ENCODE measurements at regions not wholly inside any gene's neighbourhood (a gene's known extent, or its start where the extent isn't known, plus 50 kb on each side); places are given as distances from the start of the nearest gene placed in this dataset.
"Not testable (repeated sequence)": the region's sequence is repeated elsewhere in the genome, so short reads cannot be mapped to it uniquely, and the experiment has no call there.

- Histone ChIP-seq H3K79me2 (ENCODE audit: low read depth) (no peaks in the 10 kb centered on the region), H3F3A (ENCODE audit: low read depth) (no peaks in the 10 kb centered on the region), H4K20me1 (ENCODE audit: low read depth) (no peaks in the 10 kb centered on the region), H3K4me1 (no peaks in the 10 kb centered on the region), H2AFZ (replicated peaks) (no peak overlapping the region), H3K9ac (no peak overlapping the region), H3K9me3 (ENCODE audit: low read depth) (no peaks in the 10 kb centered on the region), H3K27me3 (no peaks in the 10 kb centered on the region), H3K4me2 (no peak overlapping the region), H3K27ac (no peak overlapping the region), H3K36me3 (no peaks in the 10 kb centered on the region), H3K4me3 (no peak overlapping the region)
- no peak for DNase-seq (ENCODE audit: low spot score)
- no peaks in the 10 kb centered on the region for H3K4me1 Mint-ChIP-seq
- H3K27me3 Mint-ChIP-seq (ENCODE audit: insufficient read depth, low read depth): no peaks in the 10 kb centered on the region
- H3K4me3 Mint-ChIP-seq: no peak overlapping the region
- H3K27ac Mint-ChIP-seq: no peak overlapping the region
- H3K36me3 Mint-ChIP-seq: peaks cover 3% of the 10 kb centered on the region
- H3K9me3 Mint-ChIP-seq: peaks cover 7% of the 10 kb centered on the region
- no peak for TF ChIP-seq EZH2 (IDR thresholded peaks at IDR 0.05)
Observed at GRCh38 chr4:184335520-184335919, 117.8 kb upstream of the ENPP6 start.

GRCh38 chr4:184333446-184333845 is 115.8 kb upstream of the ENPP6 start:
- not testable (repeated sequence) for H3K4me3 Mint-ChIP-seq; H3K9ac ChIP-seq; H2AFZ ChIP-seq (replicated peaks); H3K36me3 ChIP-seq; H3F3A ChIP-seq (ENCODE audit: low read depth); H3K4me1 Mint-ChIP-seq; H3K79me2 ChIP-seq (ENCODE audit: low read depth); H3K4me1 ChIP-seq; H3K27me3 Mint-ChIP-seq (ENCODE audit: insufficient read depth, low read depth); H3K27me3 ChIP-seq; H3K36me3 Mint-ChIP-seq; DNase-seq (ENCODE audit: low spot score); H3K9me3 ChIP-seq (ENCODE audit: low read depth); H3K27ac ChIP-seq; H3K9me3 Mint-ChIP-seq; H3K4me3 ChIP-seq; H3K4me2 ChIP-seq; H4K20me1 ChIP-seq (ENCODE audit: low read depth); H3K27ac Mint-ChIP-seq

- Histone ChIP-seq H3K4me2 (no peak overlapping the region), H3K9ac (no peak overlapping the region), H3K9me3 (ENCODE audit: low read depth) (no peaks in the 10 kb centered on the region), H2AFZ (replicated peaks) (no peak overlapping the region), H3K36me3 (no peaks in the 10 kb centered on the region), H3K79me2 (ENCODE audit: low read depth) (no peaks in the 10 kb centered on the region), H3F3A (ENCODE audit: low read depth) (no peaks in the 10 kb centered on the region), H3K27me3 (no peaks in the 10 kb centered on the region), H3K4me1 (no peaks in the 10 kb centered on the region), H3K27ac (no peak overlapping the region), H3K4me3 (no peak overlapping the region), H4K20me1 (ENCODE audit: low read depth) (no peaks in the 10 kb centered on the region)
- Mint-ChIP-seq H3K27ac (no peak overlapping the region), H3K4me3 (no peak overlapping the region), H3K4me1 (no peaks in the 10 kb centered on the region), H3K9me3 (no peaks in the 10 kb centered on the region), H3K27me3 (ENCODE audit: insufficient read depth, low read depth) (peaks cover 6% of the 10 kb centered on the region), H3K36me3 (no peaks in the 10 kb centered on the region)
- TF ChIP-seq EZH2 (IDR thresholded peaks at IDR 0.05): no peak
- no peak for TF ChIP-seq CTCF (IDR thresholded peaks at IDR 0.05)
- TF ChIP-seq EZH2phosphoT487 (IDR thresholded peaks at IDR 0.05): no peak
- no peak for DNase-seq (ENCODE audit: low spot score)
Observed at GRCh38 chr4:184331268-184331995, 113.8 kb upstream of the ENPP6 start.

- not testable (repeated sequence) for H3K4me2 ChIP-seq; H3K9me3 Mint-ChIP-seq; H3F3A ChIP-seq (ENCODE audit: low read depth); H3K4me1 ChIP-seq; H3K4me3 Mint-ChIP-seq; H3K4me1 Mint-ChIP-seq; H3K27ac ChIP-seq; H3K79me2 ChIP-seq (ENCODE audit: low read depth); H3K9me3 ChIP-seq (ENCODE audit: low read depth); H3K27ac Mint-ChIP-seq; H2AFZ ChIP-seq (replicated peaks); H3K36me3 Mint-ChIP-seq; H3K27me3 ChIP-seq; H3K9ac ChIP-seq; H3K36me3 ChIP-seq; DNase-seq (ENCODE audit: low spot score); H3K4me3 ChIP-seq; H4K20me1 ChIP-seq (ENCODE audit: low read depth); H3K27me3 Mint-ChIP-seq (ENCODE audit: insufficient read depth, low read depth)
Observed at GRCh38 chr4:184330517-184331094, 112.9 kb upstream of the ENPP6 start.

Measured in neural progenitor cell (in vitro differentiated cells).